Heart left ventricle (tissue), 16 donors: ENCODE measurements at regions not wholly inside any gene's neighbourhood (a gene's known extent, or its start where the extent isn't known, plus 50 kb on each side); places are given as distances from the start of the nearest gene placed in this dataset.
A peak's percentile ranks its signal among the peaks of the same experiment; 100 is the strongest.

Source experiments
- ATAC-seq, 4 donors: fragments of 200-7000 bp; cut with Tn5 transposase; one replicate each; pipeline ENCODE4 v1.9.1; 2020 to 2022; ENCODE audit warnings: moderate library complexity in 4 of 4, mild to moderate bottlenecking in 3 of 4, moderate number of reproducible peaks in 1 of 4
- DNase-seq, 5 donors: peaks; one replicate each; pipeline ENCODE4 v3.0.0-alpha.2; 2020
- H3K27ac ChIP-seq, 12 donors: fragments of 200-600 bp; sonication (generic) in 4 of 12; one replicate each; pipeline versions ENCODE4 v1.5.0 to v1.8.0; 2016 to 2022; ENCODE audit warnings: mild to moderate bottlenecking in 2 of 12
- H3K27me3 ChIP-seq, 9 donors: fragments of 200-600 bp; sonication (generic) in 2 of 9; one replicate each; pipeline versions ENCODE4 v1.5.1 to v1.8.0; 2016 to 2022; ENCODE audit warnings: mild to moderate bottlenecking in 3 of 9
- H3K36me3 ChIP-seq, 9 donors: fragments of 200-600 bp; sonication (generic) in 2 of 9; one replicate each; pipeline versions ENCODE4 v1.5.0 to v1.8.0; 2018 to 2022; ENCODE audit warnings: mild to moderate bottlenecking in 2 of 9
- H3K4me1 ChIP-seq, 12 donors: fragments of 200-600 bp; sonication (generic) in 4 of 12; one replicate each; pipeline versions ENCODE4 v1.5.0 to v1.8.0; 2016 to 2022; ENCODE audit warnings: mild to moderate bottlenecking in 3 of 12
- H3K4me3 ChIP-seq, 12 donors: fragments of 200-600 bp; sonication (generic) in 4 of 12; one replicate each; pipeline versions ENCODE4 v1.5.0 to v1.8.0; 2017 to 2022; ENCODE audit warnings: mild to moderate bottlenecking in 9 of 12, moderate library complexity in 4 of 12
- H3K9me3 ChIP-seq, 12 donors: fragments of 200-600 bp; sonication (generic) in 4 of 12; one replicate each; pipeline versions ENCODE4 v1.5.0 to v1.8.0; 2016 to 2022; ENCODE audit warnings: mild to moderate bottlenecking in 1 of 12
- POLR2A ChIP-seq, 2 donors: fragments of 450-650 bp; IDR thresholded peaks; one replicate each; pipeline ENCODE4 v1.6.1; 2017; ENCODE audit warnings: antibody characterized with exemption in 2 of 2, mild to moderate bottlenecking in 2 of 2, moderate library complexity in 2 of 2
- WGBS, 4 donors: extraction: QIAGEN DNeasy Blood & Tissue Kit in 2 of 4; methylation state at CpG; one replicate each; pipeline versions ENCODE4 v1.1.5 to v1.1.7; 2013 to 2018; 5-methylcytosine and 5-hydroxymethylcytosine counted together
- intact Hi-C, 10 donors: fragments of 100-400 bp; cut with DNase I; formaldehyde crosslinking; loops; one replicate each; pipeline versions ENCODE4 v1.11.1 to v1.14.2; 2022
- TF ChIP-seq, protein P1 (sequence below), 12 donors: fragments of 200-600 bp; sonication (generic) in 4 of 12; IDR thresholded peaks; one replicate each; pipeline versions ENCODE4 v1.5.0 to v1.8.0; 2018 to 2022; ENCODE audit warnings: antibody characterized with exemption in 12 of 12, mild to moderate bottlenecking in 5 of 12
- donor health status: ischemic (EF 13 %, LVEDD 7.1; RV severe dilation, severe dysfunction).
- donor health status: healthy with polysubstance abuse.
- donor health status: DM: no; HTN: yes; CAD: no.
- donor health status: DM: no; HTN: no; CAD: no.
- donor health status: ischemic (EF 25% LVEDD 6.9; RV normal size, moderate dysfunction).
- donor health status: ischemic (EF 25% LVEDD 5.7; RV mildly dilated, moderate dysfunction).
- donor health status: healthy.
- donor health status: DM: yes; HTN: yes; CAD: no.
- donor health status: ischemic (EF 35%, LVEDD 5.7; RV mildly dilated, moderate dysfunction).
- donor health status: nonischemic (EF 11% LVEDD 7.7; RV severe dilation, severe dysfunction).
- donor health status: DM: yes; HTN: yes; CAD: no.
- donor health status: PGD.
- donor health status: ischemic (EF 29% LVEDD 5.4; RV normal size, mild dysfunction).
- donor health status: nonischemic (EF 23%, LVEDD 6.1; RV moderate dilation, normal function).

DNA sequence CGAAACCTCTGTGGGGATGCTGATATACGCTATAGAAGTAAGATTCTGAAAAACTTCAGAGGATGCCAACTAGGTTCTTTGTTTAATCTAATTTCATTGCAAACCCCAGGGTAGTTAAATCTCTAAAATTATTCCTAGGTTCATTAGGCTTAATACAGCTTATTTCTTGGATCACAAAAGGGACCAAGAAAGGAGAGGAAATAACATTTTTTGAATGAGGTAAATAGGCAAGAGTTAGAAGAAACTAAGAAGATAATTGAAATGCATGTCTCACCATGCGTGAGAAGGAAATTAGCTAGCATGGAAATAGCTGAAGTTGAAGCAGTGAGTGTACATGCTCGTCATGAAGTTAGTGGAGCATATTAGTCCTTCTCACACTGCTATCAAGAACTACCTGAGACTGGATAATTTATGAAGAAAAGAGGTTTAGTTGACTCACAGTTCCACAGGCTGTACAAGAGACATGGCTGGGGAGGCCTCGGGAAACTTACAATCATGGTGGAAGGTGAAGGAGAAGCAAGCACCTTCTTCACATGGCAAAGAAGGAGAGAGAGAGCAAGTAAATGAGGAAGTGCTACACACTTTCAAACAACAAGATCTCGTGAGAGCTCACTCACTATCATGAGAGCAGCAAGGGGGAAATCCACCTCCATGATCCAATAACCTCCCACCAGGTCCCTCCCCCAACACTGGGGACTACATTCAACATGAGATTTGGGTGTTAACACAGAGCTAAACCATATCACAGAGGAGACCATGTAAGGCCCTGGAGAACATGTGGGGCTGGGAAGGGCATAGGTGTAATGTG lies 125.1 kb upstream of the OSMR start:
- WGBS, 4 donors, result 94 to 97% (median 95%) methylated on average over 6 of the region's 6 CpGs
- intact Hi-C loops, result no loop called here
- no peaks in the 10 kb centered on the region for H3K36me3 ChIP-seq
- no peak overlapping the region for H3K4me3 ChIP-seq
- DNase-seq (no peak), ATAC-seq (no peak)
- H3K4me1 ChIP-seq, result peaks cover 0 to 18% (median 4%) of the 10 kb centered on the region in 12 donors
- TF ChIP-seq POLR2A (IDR thresholded peaks at IDR 0.05), result no peak
- TF ChIP-seq, protein P1, sequence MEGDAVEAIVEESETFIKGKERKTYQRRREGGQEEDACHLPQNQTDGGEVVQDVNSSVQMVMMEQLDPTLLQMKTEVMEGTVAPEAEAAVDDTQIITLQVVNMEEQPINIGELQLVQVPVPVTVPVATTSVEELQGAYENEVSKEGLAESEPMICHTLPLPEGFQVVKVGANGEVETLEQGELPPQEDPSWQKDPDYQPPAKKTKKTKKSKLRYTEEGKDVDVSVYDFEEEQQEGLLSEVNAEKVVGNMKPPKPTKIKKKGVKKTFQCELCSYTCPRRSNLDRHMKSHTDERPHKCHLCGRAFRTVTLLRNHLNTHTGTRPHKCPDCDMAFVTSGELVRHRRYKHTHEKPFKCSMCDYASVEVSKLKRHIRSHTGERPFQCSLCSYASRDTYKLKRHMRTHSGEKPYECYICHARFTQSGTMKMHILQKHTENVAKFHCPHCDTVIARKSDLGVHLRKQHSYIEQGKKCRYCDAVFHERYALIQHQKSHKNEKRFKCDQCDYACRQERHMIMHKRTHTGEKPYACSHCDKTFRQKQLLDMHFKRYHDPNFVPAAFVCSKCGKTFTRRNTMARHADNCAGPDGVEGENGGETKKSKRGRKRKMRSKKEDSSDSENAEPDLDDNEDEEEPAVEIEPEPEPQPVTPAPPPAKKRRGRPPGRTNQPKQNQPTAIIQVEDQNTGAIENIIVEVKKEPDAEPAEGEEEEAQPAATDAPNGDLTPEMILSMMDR (IDR thresholded peaks at IDR 0.05), result no peak
- H3K27ac ChIP-seq, result no peak overlapping the region
- no peaks in the 10 kb centered on the region for H3K27me3 ChIP-seq
- H3K9me3 ChIP-seq, result no peaks in the 10 kb centered on the region

DNA sequence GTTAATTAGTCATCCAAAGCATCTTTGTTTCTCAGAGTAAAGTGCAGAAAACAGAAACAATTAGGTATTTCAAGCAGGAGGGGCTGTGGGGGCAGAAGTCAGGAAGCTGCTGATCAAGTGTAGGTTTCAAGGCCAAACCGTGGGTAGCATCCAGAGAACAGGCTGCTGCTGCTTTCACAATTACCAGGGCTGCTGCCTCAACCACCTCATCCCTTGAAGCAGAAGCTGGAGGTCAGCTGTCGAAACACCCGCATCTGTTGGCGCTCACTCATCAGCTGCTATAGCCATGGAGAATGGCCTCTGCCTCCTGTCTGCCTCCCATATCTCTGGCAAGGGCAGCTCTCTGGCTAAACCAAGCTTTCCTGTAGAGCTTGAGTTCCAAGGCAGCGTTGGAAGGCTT lies 122.9 kb upstream of the OSMR start:
- ATAC-seq (peak in 1 of 4 donors; percentile 24), DNase-seq (peak in 1 of 5 donors; percentile 39)
- no peaks in the 10 kb centered on the region for H3K27me3 ChIP-seq
- peaks cover 0 to 18% (median 4%) of the 10 kb centered on the region in 12 donors for H3K4me1 ChIP-seq
- H3K36me3 ChIP-seq, result no peaks in the 10 kb centered on the region
- intact Hi-C loops, result no loop called here
- H3K4me3 ChIP-seq, result no peak overlapping the region
- no peak for TF ChIP-seq POLR2A (IDR thresholded peaks at IDR 0.05)
- TF ChIP-seq, protein P1 (IDR thresholded peaks at IDR 0.05), result no peak
- no peaks in the 10 kb centered on the region for H3K9me3 ChIP-seq
- no peak overlapping the region for H3K27ac ChIP-seq
- WGBS, 4 donors, result 67 to 77% (median 73%) methylated on average over 5 of the region's 5 CpGs

DNA sequence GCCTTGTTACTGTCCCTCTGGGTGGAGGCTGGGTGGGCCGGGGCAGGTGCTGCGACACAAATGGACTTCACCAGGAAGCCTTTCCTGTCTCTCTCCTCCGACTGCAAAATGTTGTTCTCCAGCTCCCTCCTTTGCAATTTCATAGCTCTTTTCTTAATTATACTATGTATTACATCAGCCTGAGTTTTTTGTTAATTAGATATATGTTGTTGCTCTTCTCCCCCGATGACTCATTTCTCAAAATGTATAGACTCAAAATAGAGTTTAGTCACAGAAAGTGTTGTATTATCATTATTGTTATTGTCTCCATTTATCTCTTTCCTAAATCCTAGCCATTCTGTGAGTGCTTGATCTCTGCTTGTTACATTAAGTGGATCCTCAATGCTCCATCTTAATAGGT lies 122.4 kb upstream of the OSMR start:
- TF ChIP-seq POLR2A (IDR thresholded peaks at IDR 0.05), result no peak
- TF ChIP-seq, protein P1 (IDR thresholded peaks at IDR 0.05), result no peak
- DNase-seq (no peak), ATAC-seq (no peak)
- intact Hi-C loops, result no loop called here
- peaks cover 0 to 16% (median 4%) of the 10 kb centered on the region in 12 donors for H3K4me1 ChIP-seq
- no peaks in the 10 kb centered on the region for H3K36me3 ChIP-seq
- H3K9me3 ChIP-seq, result no peaks in the 10 kb centered on the region
- 87 to 98% (median 90%) methylated on average over 4 of the region's 4 CpGs for WGBS, 4 donors
- no peak overlapping the region for H3K27ac ChIP-seq
- H3K4me3 ChIP-seq, result no peak overlapping the region
- H3K27me3 ChIP-seq, result no peaks in the 10 kb centered on the region

GRCh38 chr5:38724301-38725030 lies 121.3 kb upstream of the OSMR start:
- Histone ChIP-seq H3K9me3 (no peaks in the 10 kb centered on the region), H3K4me1 (peaks cover 0 to 8% (median 0%) of the 10 kb centered on the region in 12 donors), H3K27me3 (no peaks in the 10 kb centered on the region), H3K4me3 (no peak overlapping the region), H3K36me3 (no peaks in the 10 kb centered on the region), H3K27ac (no peak overlapping the region)
- peak in 1 of 4 donors; percentile 47 for ATAC-seq
- intact Hi-C loops, result no loop called here
- TF ChIP-seq, protein P1 (IDR thresholded peaks at IDR 0.05), result no peak
- TF ChIP-seq POLR2A (IDR thresholded peaks at IDR 0.05), result no peak
- no peak for DNase-seq
- 71 to 91% (median 84%) methylated on average over 2 of the region's 2 CpGs for WGBS, 4 donors
